Right lobe of liver (tissue), 4 donors: ENCODE measurements at regions not wholly inside any gene's neighbourhood (a gene's known extent, or its start where the extent isn't known, plus 50 kb on each side); places are given as distances from the start of the nearest gene placed in this dataset.

Source experiments
- POLR2A ChIP-seq: fragments of 450-650 bp; IDR thresholded peaks from one replicate; pipeline ENCODE4 v1.6.1; 2017; ENCODE audit warnings: antibody characterized with exemption, mild to moderate bottlenecking
- TF ChIP-seq, protein P1 (sequence below), 4 donors: fragments of 200-600 bp in 3 of 4; fragments of 450-650 bp in 1 of 4; IDR thresholded peaks; one replicate each; pipeline versions ENCODE4 v1.5.1 to v1.8.0; 2016 to 2022; ENCODE audit warnings: antibody characterized with exemption in 4 of 4, mild to moderate bottlenecking in 2 of 4
- donor health status: DM: no; HTN: no; CAD: no.
- donor health status: DM: no; HTN: no; CAD: no.
- donor health status: DM: no; HTN: yes; CAD: no.

DNA sequence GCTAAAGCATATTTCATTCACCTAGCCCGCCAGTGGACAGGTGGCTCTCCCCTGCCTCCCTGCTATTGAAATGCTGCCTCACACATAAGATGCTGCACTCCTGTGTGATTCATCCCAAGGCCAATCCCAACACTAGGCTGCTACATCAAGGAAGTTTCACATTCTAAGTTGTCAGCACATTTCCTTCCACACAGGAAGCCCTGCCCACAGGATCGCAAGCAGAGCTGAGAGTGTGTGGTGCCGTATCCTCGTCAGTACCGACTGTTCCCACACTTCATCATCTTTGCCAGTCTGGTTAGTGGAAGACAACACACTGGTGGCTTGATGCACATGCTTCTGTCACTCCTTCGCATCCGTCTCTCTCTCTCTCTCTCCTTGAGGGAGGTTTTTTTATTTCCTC, 194.3 kb upstream of the PPP2R2D start:
- TF ChIP-seq, protein P1, sequence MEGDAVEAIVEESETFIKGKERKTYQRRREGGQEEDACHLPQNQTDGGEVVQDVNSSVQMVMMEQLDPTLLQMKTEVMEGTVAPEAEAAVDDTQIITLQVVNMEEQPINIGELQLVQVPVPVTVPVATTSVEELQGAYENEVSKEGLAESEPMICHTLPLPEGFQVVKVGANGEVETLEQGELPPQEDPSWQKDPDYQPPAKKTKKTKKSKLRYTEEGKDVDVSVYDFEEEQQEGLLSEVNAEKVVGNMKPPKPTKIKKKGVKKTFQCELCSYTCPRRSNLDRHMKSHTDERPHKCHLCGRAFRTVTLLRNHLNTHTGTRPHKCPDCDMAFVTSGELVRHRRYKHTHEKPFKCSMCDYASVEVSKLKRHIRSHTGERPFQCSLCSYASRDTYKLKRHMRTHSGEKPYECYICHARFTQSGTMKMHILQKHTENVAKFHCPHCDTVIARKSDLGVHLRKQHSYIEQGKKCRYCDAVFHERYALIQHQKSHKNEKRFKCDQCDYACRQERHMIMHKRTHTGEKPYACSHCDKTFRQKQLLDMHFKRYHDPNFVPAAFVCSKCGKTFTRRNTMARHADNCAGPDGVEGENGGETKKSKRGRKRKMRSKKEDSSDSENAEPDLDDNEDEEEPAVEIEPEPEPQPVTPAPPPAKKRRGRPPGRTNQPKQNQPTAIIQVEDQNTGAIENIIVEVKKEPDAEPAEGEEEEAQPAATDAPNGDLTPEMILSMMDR (IDR thresholded peaks at IDR 0.05): no peak
- no peak for TF ChIP-seq POLR2A
